ENCODE measurements at regions not wholly inside any gene's neighbourhood (a gene's known extent, or its start where the extent isn't known, plus 50 kb on each side); places are given as distances from the start of the nearest gene placed in this dataset.

- TF ChIP-seq CTCF (IDR thresholded peaks at IDR 0.05) (no peak), POLR2A (IDR thresholded peaks at IDR 0.05) (no peak)
These were observed 317.2 kb upstream of the FZD8 start for GRCh38 chr10:35959252-35959651.
